OCI-LY3 (cell line): ENCODE measurements at regions not wholly inside any gene's neighbourhood (a gene's known extent, or its start where the extent isn't known, plus 50 kb on each side); places are given as distances from the start of the nearest gene placed in this dataset.

Source experiments
- H2AFZ ChIP-seq: fragments of 200-600, 300-600 bp; shearing (Covaris generic); 2 replicates; pipeline ENCODE4 v1.6.0; 2014; ENCODE audit warnings: antibody characterized with exemption, low read depth, low read length
- H3K27ac ChIP-seq: fragments of 200-600, 300-600 bp; sonication (generic); 2 replicates; pipeline ENCODE4 v1.5.1; 2014; ENCODE audit warnings: mild to moderate bottlenecking, low read length, moderate library complexity, mixed read lengths
- H3K27me3 ChIP-seq: fragments of 200-600, 300-600 bp; sonication (generic); 2 replicates; pipeline ENCODE4 v1.6.1; 2014; ENCODE audit warnings: low read depth, low read length, mixed read lengths
- H3K36me3 ChIP-seq: fragments of 200-600, 300-600 bp; sonication (generic); replicated peaks from 2 replicates; pipeline ENCODE3; 2014; ENCODE audit warnings: low read depth, low read length, mixed read lengths
- H3K4me1 ChIP-seq: fragments of 300-600, 200-600 bp; sonication (generic); 2 replicates; pipeline ENCODE4 v1.6.1; 2014; ENCODE audit warnings: low read length, mixed read lengths
- H3K4me2 ChIP-seq: fragments of 200-600, 300-600 bp; sonication (generic); 2 replicates; pipeline ENCODE4 v1.6.1; 2014; ENCODE audit warnings: low read length, mixed read lengths
- H3K4me3 ChIP-seq: fragments of 300-600, 200-600 bp; sonication (generic); 2 replicates; pipeline ENCODE4 v1.5.1; 2014; ENCODE audit warnings: antibody characterized with exemption, mild to moderate bottlenecking, low read length, moderate library complexity
- H3K79me2 ChIP-seq: fragments of 300-600, 200-600 bp; shearing (Covaris generic); 2 replicates; pipeline ENCODE4 v1.6.1; 2014; ENCODE audit warnings: mild to moderate bottlenecking, low read length, mixed read lengths
- H3K9ac ChIP-seq: fragments of 300-600, 200-600 bp; shearing (Covaris generic); 2 replicates; pipeline ENCODE4 v1.6.0; 2014; ENCODE audit warnings: mild to moderate bottlenecking, low read length, moderate library complexity
- H3K9me3 ChIP-seq: fragments of 200-600, 300-600 bp; shearing (Covaris generic); 2 replicates; pipeline ENCODE4 v1.6.1; 2014; ENCODE audit warnings: low read length, mixed read lengths; ENCODE audit not compliant: insufficient read depth
- H4K20me1 ChIP-seq: fragments of 200-600, 300-600 bp; sonication (generic); 2 replicates; pipeline ENCODE4 v1.6.1; 2016; ENCODE audit warnings: low read length, mixed read lengths; ENCODE audit not compliant: insufficient read depth
- CTCF ChIP-seq: fragments of 200-600, 300-600 bp; sonication (generic); IDR thresholded peaks from 2 replicates; pipeline ENCODE4 v1.5.1; 2014; ENCODE audit warnings: antibody characterized with exemption, low read length, low read depth
- EZH2phosphoT487 ChIP-seq: fragments of 200-600 bp; shearing (Covaris generic); IDR thresholded peaks from 2 replicates; pipeline ENCODE4 v1.6.1; 2018; ENCODE audit warnings: antibody characterized with exemption, mixed run types, low read depth

DNA sequence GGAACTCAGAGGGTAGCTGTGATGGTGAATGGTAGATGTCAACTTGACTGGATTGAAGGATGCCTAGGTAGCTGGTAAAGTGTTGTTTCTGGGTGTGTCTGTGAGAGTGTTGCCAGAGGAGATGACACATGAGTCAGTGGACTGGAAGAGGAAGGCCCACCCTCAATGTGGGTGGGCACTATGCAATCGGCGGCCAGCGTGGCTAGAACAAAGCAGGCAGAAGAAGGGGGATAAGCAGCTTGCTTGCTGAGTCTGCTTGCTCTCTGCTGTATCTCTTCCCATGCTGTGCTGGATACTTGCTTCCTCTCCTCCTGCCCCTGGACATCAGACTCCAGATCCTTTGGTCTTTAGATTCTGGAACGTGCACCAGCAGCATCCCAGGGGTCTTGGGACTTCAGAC, 128.1 kb downstream of the AIPL1 start:
- Histone ChIP-seq H3K79me2 (no peaks in the 10 kb centered on the region), H3K9ac (no peak overlapping the region), H3K27ac (no peak overlapping the region), H4K20me1 (no peaks in the 10 kb centered on the region), H3K9me3 (no peaks in the 10 kb centered on the region), H3K36me3 (no peaks in the 10 kb centered on the region), H3K4me3 (no peak overlapping the region), H3K27me3 (no peaks in the 10 kb centered on the region), H2AFZ (no peak overlapping the region), H3K4me1 (no peaks in the 10 kb centered on the region), H3K4me2 (no peak overlapping the region)
- TF ChIP-seq CTCF (no peak), EZH2phosphoT487 (no peak)

- no peaks in the 10 kb centered on the region for H3K36me3 ChIP-seq
- no peaks in the 10 kb centered on the region for H3K27me3 ChIP-seq
- no peaks in the 10 kb centered on the region for H3K9me3 ChIP-seq
- H3K9ac ChIP-seq: no peak overlapping the region
- H3K27ac ChIP-seq: no peak overlapping the region
- H2AFZ ChIP-seq: no peak overlapping the region
- no peak overlapping the region for H3K4me3 ChIP-seq
- no peak for TF ChIP-seq CTCF
- TF ChIP-seq EZH2phosphoT487: no peak
- H3K4me2 ChIP-seq: no peak overlapping the region
- H3K79me2 ChIP-seq: no peaks in the 10 kb centered on the region
- H4K20me1 ChIP-seq: no peaks in the 10 kb centered on the region
- H3K4me1 ChIP-seq: no peaks in the 10 kb centered on the region
Observed at GRCh38 chr17:6305613-6306360, 129.1 kb downstream of the AIPL1 start.

DNA sequence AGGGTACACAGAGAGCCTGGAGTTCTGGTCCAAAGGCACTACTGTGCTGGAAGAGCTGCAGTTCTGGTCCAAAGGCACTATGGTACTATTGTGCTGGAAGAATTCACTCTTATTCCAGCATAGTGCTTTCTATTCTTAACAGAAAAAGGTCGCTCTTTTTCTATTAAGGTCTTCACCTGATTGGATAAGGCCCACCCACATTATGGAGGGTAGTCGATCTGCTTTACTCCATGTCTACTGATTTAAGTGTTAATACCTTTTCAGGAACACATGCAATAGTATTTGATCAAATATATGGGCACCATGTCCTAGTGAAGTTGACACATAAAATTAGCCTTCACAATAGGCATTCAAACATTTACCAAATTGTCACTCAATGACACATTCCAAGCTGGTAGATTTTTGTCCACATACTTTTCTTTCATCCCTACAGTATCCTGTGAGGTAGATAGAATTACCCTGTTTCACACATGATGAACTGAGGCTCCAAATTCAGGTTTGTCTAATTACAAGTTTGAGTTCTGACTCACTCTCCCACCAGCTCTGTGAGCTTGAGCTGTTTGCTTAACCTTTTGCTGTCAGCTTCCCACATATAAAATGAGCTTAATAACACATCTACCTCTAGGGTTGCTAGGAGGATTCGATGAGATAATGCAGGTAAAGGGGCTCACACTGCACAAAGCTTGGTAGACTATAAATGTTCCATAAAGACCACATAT, 129.9 kb downstream of the AIPL1 start:
- H2AFZ ChIP-seq: no peak overlapping the region
- H3K36me3 ChIP-seq: no peaks in the 10 kb centered on the region
- H4K20me1 ChIP-seq: no peaks in the 10 kb centered on the region
- no peaks in the 10 kb centered on the region for H3K4me1 ChIP-seq
- TF ChIP-seq CTCF (no peak), EZH2phosphoT487 (no peak)
- no peaks in the 10 kb centered on the region for H3K79me2 ChIP-seq
- H3K9ac ChIP-seq: no peak overlapping the region
- H3K9me3 ChIP-seq: no peaks in the 10 kb centered on the region
- H3K27ac ChIP-seq: no peak overlapping the region
- H3K27me3 ChIP-seq: no peaks in the 10 kb centered on the region
- H3K4me3 ChIP-seq: no peak overlapping the region
- no peak overlapping the region for H3K4me2 ChIP-seq

- H2AFZ ChIP-seq: no peak overlapping the region
- no peak overlapping the region for H3K27ac ChIP-seq
- H3K27me3 ChIP-seq: no peaks in the 10 kb centered on the region
- H4K20me1 ChIP-seq: no peaks in the 10 kb centered on the region
- H3K9me3 ChIP-seq: no peaks in the 10 kb centered on the region
- TF ChIP-seq EZH2phosphoT487: no peak
- TF ChIP-seq CTCF: no peak
- H3K4me1 ChIP-seq: no peaks in the 10 kb centered on the region
- H3K4me2 ChIP-seq: no peak overlapping the region
- no peak overlapping the region for H3K4me3 ChIP-seq
- H3K79me2 ChIP-seq: no peaks in the 10 kb centered on the region
- no peaks in the 10 kb centered on the region for H3K36me3 ChIP-seq
- H3K9ac ChIP-seq: no peak overlapping the region
Observed at GRCh38 chr17:6303664-6304063, 131.3 kb downstream of the AIPL1 start.
